ENCODE measurements at regions not wholly inside any gene's neighbourhood (a gene's known extent, or its start where the extent isn't known, plus 50 kb on each side); places are given as distances from the start of the nearest gene placed in this dataset.

GRCh38 chr13:93025984-93026383, 200.6 kb upstream of the GPC6 start:
- Mint-ChIP-seq H3K9me3 (ENCODE audit: low read depth) (peaks cover 6% of the 10 kb centered on the region), H3K36me3 (ENCODE audit: low read depth) (no peaks in the 10 kb centered on the region), H3K4me3 (ENCODE audit: unreplicated experiment) (no peak overlapping the region), H3K27ac (ENCODE audit: unreplicated experiment) (no peak overlapping the region), H3K27me3 (ENCODE audit: low read depth) (peaks cover 6% of the 10 kb centered on the region), H3K4me1 (ENCODE audit: low read depth) (peaks cover 6% of the 10 kb centered on the region)
- DNase-seq (ENCODE audit: low spot score), result no peak
- no peak for TF ChIP-seq CTCF (IDR thresholded peaks at IDR 0.05)

- Mint-ChIP-seq H3K36me3 (ENCODE audit: low read depth) (no peaks in the 10 kb centered on the region), H3K27me3 (ENCODE audit: low read depth) (peaks cover 6% of the 10 kb centered on the region), H3K4me1 (ENCODE audit: low read depth) (peaks cover 8% of the 10 kb centered on the region), H3K9me3 (ENCODE audit: low read depth) (no peaks in the 10 kb centered on the region), H3K27ac (ENCODE audit: unreplicated experiment) (peak overlapping the region; percentile 65), H3K4me3 (ENCODE audit: unreplicated experiment) (no peak overlapping the region)
- no peak for TF ChIP-seq CTCF (IDR thresholded peaks at IDR 0.05)
- no peak for DNase-seq (ENCODE audit: low spot score)
These were observed 197.1 kb upstream of the GPC6 start for GRCh38 chr13:93029536-93029935.

GRCh38 chr13:93036380-93036779, 190.2 kb upstream of the GPC6 start:
- Mint-ChIP-seq H3K4me1 (ENCODE audit: low read depth) (peaks cover 2% of the 10 kb centered on the region), H3K27ac (ENCODE audit: unreplicated experiment) (no peak overlapping the region), H3K27me3 (ENCODE audit: low read depth) (peaks cover 3% of the 10 kb centered on the region), H3K36me3 (ENCODE audit: low read depth) (peaks cover 1% of the 10 kb centered on the region), H3K9me3 (ENCODE audit: low read depth) (peaks cover 6% of the 10 kb centered on the region), H3K4me3 (ENCODE audit: unreplicated experiment) (no peak overlapping the region)
- TF ChIP-seq CTCF (IDR thresholded peaks at IDR 0.05), result no peak
- no peak for DNase-seq (ENCODE audit: low spot score)

- peaks cover 3% of the 10 kb centered on the region for H3K27me3 Mint-ChIP-seq (ENCODE audit: low read depth)
- H3K36me3 Mint-ChIP-seq (ENCODE audit: low read depth), result peaks cover 1% of the 10 kb centered on the region
- H3K9me3 Mint-ChIP-seq (ENCODE audit: low read depth), result peaks cover 6% of the 10 kb centered on the region
- no peak overlapping the region for H3K27ac Mint-ChIP-seq (ENCODE audit: unreplicated experiment)
- no peak for DNase-seq (ENCODE audit: low spot score)
- no peak overlapping the region for H3K4me3 Mint-ChIP-seq (ENCODE audit: unreplicated experiment)
- no peak for TF ChIP-seq CTCF (IDR thresholded peaks at IDR 0.05)
- H3K4me1 Mint-ChIP-seq (ENCODE audit: low read depth), result no peaks in the 10 kb centered on the region
These were observed 188.8 kb upstream of the GPC6 start for GRCh38 chr13:93037780-93038179.

GRCh38 chr13:93038187-93038586, 188.4 kb upstream of the GPC6 start:
- Mint-ChIP-seq H3K36me3 (ENCODE audit: low read depth) (peaks cover 1% of the 10 kb centered on the region), H3K9me3 (ENCODE audit: low read depth) (peaks cover 6% of the 10 kb centered on the region)

More at GRCh38 chr13:93038187-93038586, 188.4 kb upstream of the GPC6 start:
- no peak overlapping the region for H3K4me3 Mint-ChIP-seq (ENCODE audit: unreplicated experiment)
- no peak for TF ChIP-seq CTCF (IDR thresholded peaks at IDR 0.05)
- peaks cover 3% of the 10 kb centered on the region for H3K27me3 Mint-ChIP-seq (ENCODE audit: low read depth)
- no peak overlapping the region for H3K27ac Mint-ChIP-seq (ENCODE audit: unreplicated experiment)
- no peaks in the 10 kb centered on the region for H3K4me1 Mint-ChIP-seq (ENCODE audit: low read depth)
- DNase-seq (ENCODE audit: low spot score), result no peak
